NCI-H774 (cell line): ENCODE measurements at regions not wholly inside any gene's neighbourhood (a gene's known extent, or its start where the extent isn't known, plus 50 kb on each side); places are given as distances from the start of the nearest gene placed in this dataset.
"Not testable (repeated sequence)": the region's sequence is repeated elsewhere in the genome, so short reads cannot be mapped to it uniquely, and the experiment has no call there.

ENCODE experiments used
- DNase-seq: peaks from one replicate; lab custom pipeline; 2025; lab: John Stamatoyannopoulos, UW

DNA sequence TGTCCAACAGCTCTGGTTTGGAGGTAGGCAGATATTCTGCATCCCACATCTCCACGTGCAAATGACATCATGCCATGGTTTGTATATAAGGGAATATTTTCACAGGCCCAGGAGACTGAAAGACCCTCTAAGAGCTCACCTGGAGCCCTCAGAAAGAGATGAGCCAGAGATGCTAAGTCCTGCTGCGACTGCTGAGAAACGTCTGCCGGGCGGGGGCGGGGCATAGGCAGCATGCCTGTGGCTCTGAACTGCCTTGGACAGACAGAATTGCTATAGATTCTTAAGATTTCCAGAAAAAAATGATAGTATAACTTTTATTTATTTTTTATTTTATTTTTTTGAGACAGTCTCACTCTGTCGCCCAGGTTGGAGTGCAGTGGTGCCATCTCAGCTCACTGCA lies 64.2 kb upstream of the METTL9 start:
- not testable (repeated sequence) for DNase-seq

DNA sequence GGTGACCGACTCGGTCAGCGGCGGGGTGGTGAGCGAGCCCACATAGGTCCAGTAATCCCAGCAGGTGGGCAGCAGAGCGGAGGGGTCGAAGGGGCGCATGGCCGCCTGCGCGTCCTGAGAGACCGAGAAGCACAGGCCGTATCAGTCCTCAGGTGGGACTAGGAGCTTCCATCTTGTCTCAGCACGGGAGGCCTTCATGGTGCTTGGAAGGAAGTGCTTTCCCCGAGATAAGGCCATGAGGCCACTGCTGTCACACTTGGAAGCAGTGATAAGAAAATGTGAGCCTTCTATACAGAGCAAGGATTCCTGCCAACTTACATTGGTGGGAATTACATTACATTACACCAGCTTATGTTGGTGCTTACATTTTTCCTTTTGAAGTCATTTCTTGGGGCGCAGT lies 62.6 kb upstream of the METTL9 start:
- not testable (repeated sequence) for DNase-seq

GRCh38 chr16:21537598-21537997 lies 61.8 kb upstream of the METTL9 start:
- not testable (repeated sequence) for DNase-seq

GRCh38 chr16:21539107-21539618 lies 60.2 kb upstream of the METTL9 start:
- not testable (repeated sequence) for DNase-seq

DNA sequence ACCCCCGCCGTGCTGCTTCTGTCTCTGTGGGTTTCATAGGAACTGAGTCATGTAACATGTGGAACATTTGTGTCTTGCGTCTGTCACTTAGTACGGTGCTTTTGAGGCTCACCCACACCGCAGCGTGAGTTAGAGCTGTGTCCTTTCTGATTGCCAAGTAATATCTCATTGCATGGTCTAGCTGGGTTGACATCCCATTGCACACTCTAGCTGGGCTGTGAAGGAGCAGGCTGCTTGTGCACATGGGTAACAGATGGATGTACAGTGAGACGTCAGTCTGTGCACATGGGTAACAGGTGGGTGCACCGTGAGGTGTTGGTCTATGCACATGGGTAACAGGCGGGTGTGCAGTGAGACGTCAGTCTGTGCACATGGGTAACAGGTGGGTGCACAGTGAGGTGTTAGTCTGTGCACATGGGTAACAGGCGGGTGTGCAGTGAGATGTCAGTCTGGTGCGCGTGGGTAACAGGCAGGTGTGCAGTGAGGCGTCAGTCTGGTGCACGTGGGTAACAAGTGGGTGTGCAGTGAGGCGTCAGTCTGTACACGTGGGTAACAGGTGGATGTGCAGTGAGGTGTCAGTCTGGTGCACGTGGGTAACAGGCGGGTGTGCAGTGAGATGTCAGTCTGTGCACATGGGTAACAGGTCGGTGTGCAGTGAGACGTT lies 58.5 kb upstream of the METTL9 start:
- not testable (repeated sequence) for DNase-seq

DNA sequence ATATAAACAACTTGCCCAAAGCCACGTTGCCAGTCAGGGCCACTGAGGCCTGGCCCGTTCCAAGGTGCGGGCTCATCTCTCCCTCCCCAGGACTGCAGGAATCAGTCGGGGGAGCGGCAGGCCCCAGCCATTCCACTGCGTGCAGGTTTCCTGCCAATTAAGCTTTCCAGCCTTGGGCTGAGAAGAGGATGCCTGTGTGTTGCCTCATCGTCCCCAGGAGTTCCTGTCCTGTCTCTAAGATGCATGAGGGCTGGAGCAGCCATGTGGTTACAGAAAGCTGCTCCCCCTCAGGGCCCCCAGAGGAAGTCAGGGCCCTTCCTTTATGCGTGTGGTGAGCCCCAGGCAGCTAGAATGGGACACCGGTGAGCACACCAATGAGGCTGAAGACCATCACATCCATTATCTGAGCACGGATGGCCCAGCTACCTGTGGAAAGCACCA lies 57.7 kb upstream of the METTL9 start:
- DNase-seq, result not testable (repeated sequence)

DNA sequence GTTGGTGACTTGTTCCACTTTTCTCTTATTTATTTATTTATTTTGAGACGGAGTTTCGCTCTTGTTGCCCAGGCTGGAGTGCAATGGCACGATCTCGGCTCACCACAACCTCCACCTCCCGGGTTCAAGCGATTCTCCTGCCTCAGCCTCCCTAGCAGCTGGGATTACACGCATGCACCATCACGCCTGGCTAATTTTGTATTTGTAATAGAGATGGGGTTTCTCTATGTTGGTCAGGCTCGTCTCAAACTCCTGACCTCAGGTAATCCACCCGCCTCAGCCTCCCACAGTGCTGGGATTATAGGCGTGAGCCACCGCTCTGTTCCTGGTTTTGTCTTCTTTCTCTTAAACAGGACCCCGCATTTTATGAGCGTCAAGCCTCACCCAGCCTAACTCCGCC lies 57.3 kb upstream of the METTL9 start:
- DNase-seq, result not testable (repeated sequence)

- not testable (repeated sequence) for DNase-seq
Measured at GRCh38 chr16:21542491-21543124, 56.8 kb upstream of the METTL9 start.

GRCh38 chr16:21543151-21543836 lies 56.1 kb upstream of the METTL9 start:
- not testable (repeated sequence) for DNase-seq

DNA sequence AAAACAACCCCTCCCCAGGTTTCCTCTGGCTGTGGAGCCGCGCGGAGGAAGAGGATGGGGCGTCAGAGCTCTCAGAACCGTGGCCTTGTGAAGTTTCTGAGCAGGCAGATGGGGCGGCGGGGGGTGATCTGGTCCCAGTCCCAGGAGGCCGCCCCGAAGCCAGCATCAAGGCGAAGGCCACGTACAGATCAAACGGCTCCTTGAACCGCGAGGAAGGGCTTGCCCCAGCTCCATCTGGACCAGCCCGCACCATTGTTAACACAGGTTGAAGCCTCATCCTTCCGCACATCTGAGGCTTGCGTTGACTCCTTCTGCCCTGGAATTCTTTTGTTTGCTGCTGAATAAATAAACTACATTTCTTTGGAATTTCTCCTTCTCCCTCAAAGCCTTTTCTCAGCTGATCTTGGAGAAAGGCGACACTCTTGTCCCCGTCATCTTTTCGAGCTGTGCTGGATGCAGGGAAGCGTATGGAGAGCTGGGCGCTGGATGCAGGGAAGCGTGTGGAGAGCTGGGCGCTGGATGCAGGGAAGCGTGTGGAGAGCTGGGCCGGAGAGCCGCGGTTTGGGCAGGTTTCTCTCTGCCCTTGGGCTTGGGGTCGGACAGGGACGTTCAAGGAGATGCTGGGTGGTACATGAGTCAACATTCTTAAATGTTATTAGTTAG lies 53.6 kb upstream of the METTL9 start:
- not testable (repeated sequence) for DNase-seq

DNA sequence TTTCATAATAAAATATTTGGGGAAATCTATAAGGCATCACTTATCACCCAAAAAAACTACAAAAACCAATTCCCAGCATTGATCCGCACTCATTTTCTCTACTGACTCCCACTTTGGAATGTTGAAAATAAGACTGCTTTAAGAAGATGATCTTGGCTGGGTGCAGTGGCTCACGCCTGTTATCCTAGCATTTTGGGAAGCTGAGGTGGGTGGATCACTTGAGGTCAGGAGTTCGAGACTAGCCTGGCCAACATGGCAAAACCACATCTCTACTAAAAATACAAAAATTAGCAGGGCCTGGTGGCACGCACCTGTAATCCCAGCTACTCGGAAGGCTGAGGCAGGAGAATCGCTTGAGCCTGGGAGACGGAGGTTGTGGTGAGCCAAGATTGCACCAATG lies 50.0 kb upstream of the METTL9 start:
- not testable (repeated sequence) for DNase-seq
